SK-N-MC (cell line): ENCODE measurements at regions not wholly inside any gene's neighbourhood (a gene's known extent, or its start where the extent isn't known, plus 50 kb on each side); places are given as distances from the start of the nearest gene placed in this dataset.

Experiments used
- EZH2 ChIP-seq: fragments of 200-600 bp; sonication (generic); IDR thresholded peaks from one replicate; pipeline ENCODE4 v1.6.1; 2017; ENCODE audit warnings: antibody characterized with exemption
- POLR2AphosphoS5 ChIP-seq: IDR thresholded peaks from 2 replicates; pipeline ENCODE4 v1.6.1; 2012; ENCODE audit warnings: mild to moderate bottlenecking, low read depth, low read length, borderline replicate concordance

GRCh38 chr7:109951565-109951928, 1139.4 kb upstream of the LRRN3 start:
- TF ChIP-seq POLR2AphosphoS5, result no peak
- TF ChIP-seq EZH2, result no peak
